ENCODE measurements at regions not wholly inside any gene's neighbourhood (a gene's known extent, or its start where the extent isn't known, plus 50 kb on each side); places are given as distances from the start of the nearest gene placed in this dataset.

DNA sequence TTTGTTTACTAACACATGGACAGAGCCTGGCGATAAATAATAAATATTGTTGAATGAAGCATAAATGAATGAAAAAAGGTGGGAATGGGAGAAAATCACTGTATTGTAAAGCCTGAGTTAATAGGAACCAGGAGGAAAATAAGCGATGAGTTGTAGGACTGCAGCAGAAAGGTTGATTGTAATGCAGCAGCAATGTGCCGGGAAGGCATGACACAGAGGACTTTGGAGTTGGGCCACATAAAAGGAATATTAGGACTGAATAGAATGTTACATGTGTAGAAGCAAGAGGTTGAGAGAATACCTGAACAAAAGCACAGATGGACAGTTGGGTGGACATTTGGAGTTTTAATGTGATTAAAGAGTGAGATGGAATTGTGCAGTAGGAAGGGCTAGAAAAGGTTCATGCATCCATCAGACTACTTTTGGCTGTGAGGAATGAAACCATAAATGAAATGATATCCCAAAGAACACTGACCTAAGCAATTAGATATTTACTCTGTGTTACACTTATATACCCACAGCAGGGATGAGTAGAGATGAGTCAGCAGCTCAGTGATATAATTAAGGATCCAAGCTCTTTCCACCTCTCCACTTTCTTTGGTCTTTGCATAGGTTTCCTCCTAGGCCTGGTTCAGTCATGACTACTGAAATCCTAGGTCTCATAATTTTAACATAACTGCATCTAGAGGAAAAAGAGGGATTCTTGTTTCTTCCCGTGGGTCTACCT is 55.4 kb downstream of the CCER1 start:
- DNase-seq: no peak

DNA sequence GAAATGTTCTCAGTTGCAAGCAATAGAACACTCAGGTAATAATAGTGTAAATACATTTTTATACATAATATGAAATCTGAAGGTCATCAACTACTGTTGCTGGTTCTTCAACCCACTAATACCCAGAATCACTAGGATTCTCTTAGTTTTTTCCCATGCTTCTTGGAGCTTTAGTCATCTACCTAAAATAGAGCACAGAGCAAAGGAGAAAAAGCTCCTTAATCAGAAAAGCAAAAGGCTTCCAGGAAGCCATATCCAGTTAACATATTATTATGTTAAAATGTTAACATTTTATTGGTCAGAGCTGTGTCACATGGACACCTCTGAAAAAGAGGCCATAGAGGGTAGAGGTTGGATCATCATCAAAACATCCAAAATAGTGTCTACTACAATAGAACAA is 57.0 kb downstream of the CCER1 start:
- DNase-seq: no peak

DNA sequence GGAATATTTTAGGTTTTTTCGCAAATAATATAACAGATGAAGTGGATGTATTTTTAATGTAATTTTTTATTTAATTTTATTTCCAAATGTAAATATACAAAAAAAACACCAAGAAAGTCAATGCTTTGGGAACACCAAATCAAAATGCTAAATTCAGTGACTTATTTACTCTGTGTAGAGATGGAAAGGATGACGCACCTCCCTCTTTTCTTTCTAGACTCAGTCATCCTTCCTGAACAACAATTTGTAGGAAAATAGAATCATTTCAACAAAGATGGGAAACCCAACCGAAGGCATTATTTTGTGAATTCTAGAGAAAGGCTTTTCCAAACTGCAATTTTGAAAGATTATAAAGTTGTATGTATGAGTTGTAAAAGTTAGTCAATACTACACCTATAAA is 57.7 kb downstream of the CCER1 start:
- no peak for DNase-seq

DNA sequence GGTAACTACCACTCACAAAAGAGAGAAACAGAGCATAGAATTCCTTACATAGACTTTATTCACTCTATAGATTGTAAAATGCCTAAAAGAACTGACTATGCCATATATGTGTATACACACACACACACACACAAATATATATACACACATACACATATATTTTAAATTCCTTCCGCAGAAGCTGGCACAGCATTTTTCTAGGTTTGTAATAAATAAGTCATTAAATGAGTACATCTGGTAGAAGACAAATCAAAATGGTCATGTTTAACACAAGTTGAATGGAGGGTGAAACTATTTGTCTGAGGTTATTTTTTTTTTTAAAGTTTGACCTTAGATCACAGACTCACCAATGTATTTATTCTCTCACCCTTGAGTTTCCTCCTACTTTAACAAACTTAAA is 58.2 kb downstream of the CCER1 start:
- DNase-seq: no peak

DNA sequence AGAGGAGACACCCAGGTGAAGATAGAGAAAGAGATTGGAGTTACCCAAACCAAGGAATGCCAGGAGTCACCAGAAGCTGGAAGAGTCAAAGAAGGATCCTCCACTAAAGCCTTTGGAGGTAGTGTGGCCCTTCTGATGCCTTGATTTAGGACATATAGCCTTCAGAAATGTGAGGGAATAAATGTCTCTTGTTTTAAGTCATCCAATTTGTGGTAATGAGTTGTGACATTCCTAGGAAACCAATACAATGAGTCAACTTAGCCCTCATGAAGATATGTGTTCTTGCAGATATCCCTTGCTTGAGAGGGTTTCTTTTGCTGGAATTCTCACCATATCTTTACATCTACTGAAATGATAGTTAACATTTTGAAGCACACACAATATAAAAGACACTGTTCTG is 58.8 kb downstream of the CCER1 start:
- DNase-seq: no peak

DNA sequence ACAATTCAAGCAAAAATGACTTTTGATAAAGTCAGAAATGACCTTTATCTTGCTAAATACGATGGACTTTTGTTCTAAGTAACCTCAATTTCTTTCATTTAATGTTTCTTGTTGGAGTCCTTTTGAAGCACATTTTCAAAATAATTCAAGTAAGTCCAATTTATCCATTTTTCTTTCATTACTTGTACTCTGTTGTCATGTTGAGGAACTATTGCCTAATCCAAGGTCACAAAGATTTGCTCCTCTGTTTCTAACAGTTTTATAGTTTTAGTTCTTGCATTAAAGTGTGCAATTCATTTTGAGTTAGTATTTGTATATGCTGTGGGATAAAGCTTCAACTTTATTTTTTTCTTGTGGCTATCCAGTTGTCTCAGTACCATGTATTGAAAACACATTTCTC is 66.7 kb downstream of the CCER1 start:
- DNase-seq: no peak

DNA sequence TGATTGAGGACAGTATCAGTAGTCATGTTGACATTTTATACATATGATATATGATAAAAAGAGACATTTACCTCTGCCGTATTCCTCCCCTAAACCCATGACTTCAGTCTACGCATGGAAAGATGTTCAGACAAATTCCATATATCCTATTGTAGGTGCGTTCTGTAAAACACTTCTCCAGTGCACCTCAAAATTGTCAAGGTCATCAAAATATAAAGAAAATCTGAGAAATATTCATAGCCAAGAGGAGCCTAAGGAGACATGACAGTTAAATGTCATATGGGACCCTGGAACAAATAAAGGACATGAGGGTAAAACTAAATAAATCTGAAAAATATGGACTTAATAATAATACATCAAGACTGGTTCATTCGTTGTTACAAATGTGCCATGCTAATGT is 71.5 kb downstream of the CCER1 start:
- no peak for DNase-seq

DNA sequence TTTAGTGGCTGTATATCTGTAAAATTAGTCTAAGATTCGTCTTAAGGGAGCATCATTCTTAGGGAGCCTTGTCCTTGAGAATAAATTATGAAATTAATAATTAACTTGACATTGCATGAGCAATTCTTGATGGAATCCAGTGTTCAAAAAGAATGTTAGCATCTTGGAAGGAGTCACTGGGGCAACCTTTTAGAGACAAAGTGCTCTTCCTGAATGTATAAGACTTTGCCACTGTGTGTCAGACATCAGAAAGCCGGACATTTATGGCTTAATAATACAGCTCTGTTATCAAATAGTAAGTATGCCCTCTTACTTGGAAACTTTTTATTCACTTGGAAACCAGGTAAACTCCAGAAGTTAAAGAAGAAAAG is 83.3 kb downstream of the CCER1 start:
- DNase-seq: no peak

DNA sequence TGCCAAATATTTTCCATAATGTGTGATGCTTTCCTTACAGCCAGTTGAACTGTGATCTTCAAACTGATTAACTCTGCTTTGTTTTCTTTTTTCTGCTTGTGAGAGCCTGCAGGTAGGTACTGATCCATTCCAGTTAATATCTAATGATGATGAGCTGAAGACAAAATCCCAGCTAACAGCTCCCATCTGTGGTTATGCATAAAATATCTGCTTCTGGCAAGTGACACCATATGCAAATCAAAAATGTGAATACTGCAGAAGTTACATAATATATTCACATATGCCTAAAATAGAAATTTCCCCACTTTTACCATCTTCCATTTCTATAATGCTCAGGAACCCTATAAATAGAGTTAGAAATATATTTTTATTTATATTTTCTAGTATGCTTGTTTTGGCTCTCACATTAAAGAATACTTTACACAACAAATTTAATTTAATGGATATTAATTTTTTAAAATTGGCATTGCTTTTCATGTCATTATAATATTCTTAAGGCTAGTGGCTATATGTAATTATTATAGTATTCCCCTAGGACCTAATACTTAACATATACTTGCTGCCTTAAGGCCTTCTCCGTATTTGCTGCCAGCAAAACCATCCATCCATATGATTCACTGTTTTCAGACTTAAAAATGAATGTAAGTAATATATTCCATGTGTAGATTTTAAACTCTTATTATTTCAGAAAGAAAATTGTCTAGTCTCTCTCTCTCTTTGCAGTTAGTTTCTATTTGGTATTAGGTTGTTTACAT is 83.8 kb downstream of the CCER1 start:
- DNase-seq: no peak

DNA sequence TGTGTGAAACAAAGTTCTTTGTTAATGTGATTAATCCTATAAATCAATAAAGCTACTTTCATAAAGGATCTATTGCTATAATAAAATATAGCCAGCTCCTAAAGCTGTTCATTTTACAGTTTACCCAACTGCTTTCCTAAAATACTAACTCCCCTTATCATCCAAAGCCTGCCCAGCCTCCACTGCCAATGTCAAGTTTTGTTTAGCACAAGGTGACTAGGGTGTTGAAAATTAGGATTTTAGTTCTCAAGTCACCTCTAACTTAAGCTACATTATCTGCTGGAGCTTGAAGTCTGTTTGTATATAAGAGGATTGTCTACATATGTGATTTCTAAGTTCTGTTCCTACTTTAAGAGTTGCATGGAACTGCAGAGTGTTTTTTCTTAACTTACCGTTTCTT is 86.3 kb downstream of the CCER1 start:
- DNase-seq: no peak

DNA sequence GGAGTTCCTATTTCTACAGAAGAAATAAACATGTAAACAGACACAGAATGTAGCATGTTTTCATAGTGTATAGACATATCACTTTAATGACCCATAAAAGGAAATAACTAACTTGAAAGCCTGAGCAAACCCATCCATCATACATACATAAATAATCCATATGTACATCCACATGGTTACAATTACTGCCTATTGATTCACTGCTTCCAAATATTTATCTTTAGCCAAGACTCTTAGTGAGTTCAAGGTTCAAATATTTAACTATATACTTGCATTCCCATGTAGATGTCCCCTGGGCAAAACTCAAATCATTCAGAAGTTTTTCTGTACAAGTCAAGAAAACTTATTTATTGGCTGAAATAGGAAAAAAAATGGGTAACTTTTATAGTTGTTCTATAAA is 95.4 kb downstream of the CCER1 start:
- no peak for DNase-seq

DNA sequence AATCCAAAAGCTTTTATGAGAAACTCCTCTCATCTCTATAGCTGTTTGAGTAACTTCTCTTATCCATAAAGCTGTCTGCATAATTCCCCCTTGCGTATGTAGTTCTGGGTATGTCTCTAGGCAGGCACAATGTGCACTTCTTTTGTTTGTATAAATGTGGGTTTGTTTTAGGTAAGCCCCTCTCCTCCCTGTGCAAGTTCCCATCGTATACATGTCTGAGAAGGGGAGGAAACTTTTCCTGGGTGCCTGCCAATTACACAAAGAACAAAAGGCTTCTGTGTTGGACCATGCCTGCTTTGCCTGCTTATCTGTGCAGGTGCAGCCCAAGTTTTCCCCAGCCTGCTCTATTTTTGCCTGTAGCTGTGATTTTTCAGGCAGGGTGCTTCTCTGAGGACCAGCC is 96.7 kb downstream of the CCER1 start:
- no peak for DNase-seq

DNA sequence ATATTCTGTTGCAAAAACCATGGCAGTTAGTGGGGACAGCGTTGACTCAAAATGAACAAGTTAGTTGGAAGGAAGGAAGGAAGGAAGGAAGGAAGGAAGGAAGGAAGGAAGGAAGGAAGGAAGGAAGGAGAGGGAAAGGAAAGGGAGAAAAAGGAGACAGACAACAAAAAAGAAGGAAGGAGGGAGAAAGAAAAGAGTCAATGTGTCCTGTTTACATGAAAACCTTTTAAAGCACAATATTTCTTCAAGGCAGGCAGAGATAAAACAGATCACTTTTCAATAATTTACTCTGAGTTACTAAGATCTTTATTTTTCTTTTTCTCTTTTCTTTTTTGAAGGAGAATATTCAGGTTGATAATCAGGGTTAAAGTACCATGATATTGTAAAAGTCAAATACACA is 99.4 kb downstream of the CCER1 start:
- no peak for DNase-seq

DNA sequence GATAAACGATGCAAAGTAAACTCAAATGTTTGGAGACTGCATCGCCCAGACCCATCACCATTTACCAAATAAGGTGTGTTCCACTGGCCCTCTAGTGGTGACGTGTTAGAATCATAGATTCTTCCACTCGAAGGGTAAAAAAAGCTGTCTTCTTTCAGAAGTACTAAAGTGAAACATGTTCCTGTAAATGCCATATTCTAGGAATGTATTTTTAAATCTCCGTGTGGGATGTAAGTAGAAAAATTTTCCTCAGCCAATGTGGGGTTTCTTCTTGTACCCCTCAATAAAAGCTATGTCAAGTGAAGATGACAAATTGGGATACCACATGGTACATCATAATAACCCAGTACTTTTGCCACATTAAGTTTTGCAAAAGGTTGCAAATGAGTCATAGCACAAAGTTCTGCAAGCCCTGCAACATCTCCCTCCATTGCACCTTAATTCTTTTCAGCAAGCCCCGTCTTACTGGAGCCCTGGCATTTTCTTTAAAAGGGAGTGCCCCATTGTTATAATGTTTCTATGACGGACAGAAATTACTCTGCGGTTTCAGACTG is 100.8 kb downstream of the CCER1 start:
- no peak for DNase-seq

DNA sequence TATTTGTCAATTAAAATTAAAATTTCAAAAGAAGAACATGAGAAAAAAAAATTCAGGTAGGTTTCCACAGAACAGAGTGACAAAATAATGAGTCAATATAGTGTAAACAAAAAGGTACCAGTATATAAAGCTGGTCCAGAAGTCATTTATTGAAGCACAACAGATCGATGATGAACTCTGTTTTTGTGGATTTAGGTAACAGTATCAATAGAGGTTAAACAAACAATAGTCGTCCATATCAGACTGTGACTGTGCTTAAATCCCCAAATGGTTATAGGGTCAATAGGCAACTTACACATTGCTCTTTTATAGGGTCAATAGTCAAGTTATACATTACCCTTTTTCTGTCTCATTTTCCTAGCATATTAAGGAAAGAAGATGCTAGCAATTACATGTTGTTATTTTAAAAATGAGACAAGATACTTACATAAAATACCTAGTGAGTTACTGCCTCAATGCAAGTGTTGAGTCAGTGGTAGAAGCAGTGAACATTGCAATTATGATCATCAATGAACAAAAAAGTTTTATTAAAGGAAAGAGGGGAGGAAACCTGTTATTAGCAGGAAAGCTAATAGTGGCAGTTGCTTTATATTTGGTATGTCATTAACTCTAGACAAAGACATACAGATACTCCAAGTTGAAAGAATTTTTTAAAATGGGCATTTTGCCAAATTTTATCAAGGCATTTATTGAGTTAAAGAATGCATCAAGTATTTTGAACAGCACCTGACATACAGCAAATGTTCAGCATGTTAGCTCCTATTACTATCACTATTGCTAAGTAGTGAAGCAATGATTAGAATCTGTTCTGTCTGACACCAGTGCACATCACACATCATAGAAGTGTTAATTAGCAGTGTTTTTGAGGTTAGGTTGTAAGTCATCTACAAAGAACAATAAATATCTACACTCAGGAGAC is 102.9 kb downstream of the CCER1 start:
- no peak for DNase-seq

DNA sequence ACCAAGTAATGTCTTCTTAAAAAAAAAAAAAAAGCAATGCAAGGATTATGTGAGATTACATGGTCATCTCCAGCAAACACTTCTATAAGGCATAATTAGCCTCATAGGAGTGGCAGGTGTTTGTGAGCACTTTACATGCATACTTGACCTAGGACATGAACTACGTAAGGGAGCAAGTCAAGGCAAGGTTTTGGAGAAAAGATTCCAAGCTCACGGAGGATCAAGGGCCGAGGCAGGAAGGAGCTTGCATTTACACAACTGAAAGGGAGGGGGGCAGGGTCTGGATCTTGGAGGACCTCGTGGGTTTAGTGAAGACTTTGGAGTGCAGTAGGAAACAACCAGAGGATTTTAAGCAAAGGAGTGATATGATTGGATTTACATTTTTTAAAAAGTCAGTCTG is 112.5 kb downstream of the CCER1 start:
- no peak for DNase-seq

DNA sequence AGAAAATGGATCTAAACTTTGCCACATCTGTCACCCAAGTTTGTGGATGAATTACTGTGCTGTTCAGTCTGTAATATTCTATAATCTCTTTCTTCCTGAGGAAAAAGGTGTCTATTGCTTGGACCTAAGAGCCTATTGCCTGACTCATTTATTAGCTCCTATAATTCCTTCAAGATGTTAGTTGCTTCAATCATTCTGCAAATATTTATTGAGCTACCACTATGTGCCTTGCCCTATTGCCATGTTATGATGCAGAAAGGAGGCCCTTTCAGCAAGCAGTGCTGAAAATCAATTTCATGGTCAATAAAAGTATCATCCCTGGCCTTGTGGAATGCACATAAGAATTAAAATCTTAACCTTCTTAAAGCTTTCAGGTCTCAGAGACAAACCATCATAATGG is 113.6 kb downstream of the CCER1 start:
- no peak for DNase-seq

DNA sequence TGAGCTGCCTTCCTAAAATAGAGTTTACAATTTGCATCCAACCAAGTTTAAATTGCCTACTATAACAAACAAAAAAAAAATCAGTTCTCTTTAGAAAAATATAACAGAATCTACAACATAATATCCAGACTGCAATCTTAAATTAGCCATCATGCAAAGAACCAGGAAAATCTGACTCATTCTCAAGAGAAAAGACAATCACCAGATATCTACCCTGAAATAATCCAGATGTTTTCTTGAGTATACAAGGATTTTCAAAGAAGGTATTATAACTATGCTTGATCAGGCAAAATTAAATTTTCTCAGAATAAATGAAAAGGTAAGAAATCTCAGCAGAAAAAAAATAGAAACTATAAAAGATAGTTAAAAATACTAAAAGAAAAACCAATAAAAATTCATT is 115.6 kb downstream of the CCER1 start:
- DNase-seq: no peak

DNA sequence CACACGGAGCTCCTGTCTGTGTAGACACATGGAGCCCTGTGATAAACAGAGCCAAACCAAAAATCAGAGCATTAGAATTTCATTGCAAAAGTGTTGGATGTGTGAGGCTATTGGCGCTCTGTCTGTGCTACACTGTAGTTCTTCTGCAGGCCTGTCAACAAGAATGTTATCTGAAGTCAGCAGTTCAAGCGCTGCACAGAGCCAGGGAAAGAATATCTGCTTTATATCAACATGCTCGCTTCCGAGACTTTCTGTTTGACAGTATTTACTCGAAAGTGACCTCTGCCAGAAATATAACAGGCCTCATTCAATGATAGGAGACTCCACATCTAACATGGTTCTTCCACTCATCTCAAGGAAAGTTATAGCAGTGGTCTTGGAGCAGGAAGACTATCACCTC is 118.3 kb downstream of the CCER1 start:
- no peak for DNase-seq

DNA sequence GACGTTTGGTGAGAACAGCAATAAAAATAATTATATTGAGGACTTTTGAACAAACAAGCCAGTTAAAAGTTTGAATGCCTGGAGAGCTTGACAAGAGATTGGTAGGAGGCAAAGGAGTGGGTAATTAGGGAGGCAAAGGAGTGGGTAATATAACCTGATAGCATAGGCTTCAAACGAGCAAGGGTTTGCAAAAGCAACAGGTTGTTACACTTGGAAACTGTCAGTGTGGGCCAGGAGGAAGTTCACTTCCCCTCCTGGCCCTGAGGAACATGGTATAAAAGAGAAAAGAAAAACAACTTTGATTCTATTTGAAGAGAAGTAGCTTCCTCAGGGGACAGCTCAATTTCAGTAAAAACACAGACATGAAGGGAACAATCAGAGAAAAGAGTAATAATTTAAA is 121.7 kb downstream of the CCER1 start:
- no peak for DNase-seq

DNA sequence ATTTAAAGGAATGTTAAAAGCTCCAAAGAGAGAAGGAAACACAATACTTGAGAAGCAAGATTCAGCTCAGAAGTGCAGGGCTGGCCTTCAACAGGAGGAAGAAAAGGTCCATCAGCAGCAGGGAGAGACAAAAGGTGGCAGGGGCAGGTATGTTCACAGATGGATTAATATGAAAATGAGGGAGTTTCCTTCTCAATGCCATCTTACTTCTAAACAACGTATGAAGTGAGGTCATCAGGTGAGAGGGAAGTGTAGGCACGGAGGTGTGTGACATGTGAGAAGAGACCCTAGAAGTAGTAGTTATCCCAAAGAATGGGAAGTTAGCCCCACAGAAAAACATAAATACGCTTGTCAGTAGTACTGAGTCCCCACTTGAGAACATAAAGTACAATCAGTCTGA is 122.5 kb downstream of the CCER1 start:
- no peak for DNase-seq

DNA sequence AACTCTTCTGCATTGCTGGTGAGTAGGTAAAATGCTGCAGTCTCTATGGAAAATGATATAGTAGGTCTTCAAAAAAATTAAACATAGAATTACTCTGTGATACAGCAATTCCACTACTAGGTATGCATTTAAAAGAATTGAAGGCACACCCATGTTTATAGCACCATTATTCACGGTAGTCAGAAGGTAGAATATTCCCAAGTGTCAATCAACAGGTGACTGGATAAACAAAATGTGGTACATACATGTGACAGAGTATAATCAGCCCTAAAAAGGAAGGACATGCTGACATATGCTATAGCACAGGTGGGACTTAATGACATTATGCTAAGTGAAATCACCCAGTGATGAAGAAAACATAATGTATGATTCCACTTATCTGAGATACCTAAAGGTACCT is 123.3 kb downstream of the CCER1 start:
- no peak for DNase-seq

DNA sequence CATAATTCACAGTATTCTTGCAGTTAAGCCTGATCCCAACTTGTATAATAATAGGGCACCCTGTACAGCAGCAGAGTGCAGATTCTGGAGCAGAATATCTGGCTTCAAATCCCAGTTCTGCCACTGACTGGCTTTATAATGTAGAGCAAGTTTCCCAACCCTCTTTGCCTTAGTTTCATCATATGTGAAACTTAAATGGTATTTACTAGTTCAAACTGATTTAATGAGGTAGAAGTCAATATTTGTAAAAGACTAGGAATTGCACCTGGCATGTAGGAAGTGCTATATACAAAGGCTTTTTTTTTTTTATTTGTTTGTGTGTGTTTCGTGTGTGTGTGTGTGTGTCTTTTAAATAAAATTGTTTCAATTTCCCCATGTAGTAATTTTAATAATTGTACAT is 125.9 kb downstream of the CCER1 start:
- DNase-seq: no peak

DNA sequence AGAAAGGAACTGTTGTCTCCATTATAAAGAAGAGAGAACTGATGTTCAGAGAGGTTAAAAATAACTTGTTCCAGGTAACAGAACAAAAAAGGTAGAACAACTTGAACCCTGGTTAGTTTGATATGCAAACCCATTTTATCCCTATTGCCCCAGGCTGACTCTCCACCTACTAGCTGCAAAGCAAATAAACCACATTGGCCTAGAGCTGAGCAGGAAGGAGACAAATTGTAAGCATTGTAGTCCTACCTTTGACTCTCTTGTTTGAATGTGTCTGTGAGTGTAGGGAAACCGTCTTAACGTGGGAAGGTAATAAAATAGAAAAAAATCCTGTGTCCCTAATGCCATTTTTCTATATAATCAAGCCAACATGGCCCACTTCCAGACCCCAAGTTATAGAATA is 126.4 kb downstream of the CCER1 start:
- no peak for DNase-seq
